ENCODE measurements at regions not wholly inside any gene's neighbourhood (a gene's known extent, or its start where the extent isn't known, plus 50 kb on each side); places are given as distances from the start of the nearest gene placed in this dataset.
A peak's percentile ranks its signal among the peaks of the same experiment; 100 is the strongest.

- Histone ChIP-seq H3K9me3 (no peaks in the 10 kb centered on the region), H3K4me1 (peaks cover 0 to 10% (median 3%) of the 10 kb centered on the region in 4 donors), H3K4me3 (no peak overlapping the region), H3K27me3 (no peaks in the 10 kb centered on the region), H3K27ac (no peak overlapping the region), H3K36me3 (no peaks in the 10 kb centered on the region)
- TF ChIP-seq EP300 (IDR thresholded peaks at IDR 0.05) (no peak), POLR2A (IDR thresholded peaks at IDR 0.05) (no peak)
- TF ChIP-seq, protein P1, sequence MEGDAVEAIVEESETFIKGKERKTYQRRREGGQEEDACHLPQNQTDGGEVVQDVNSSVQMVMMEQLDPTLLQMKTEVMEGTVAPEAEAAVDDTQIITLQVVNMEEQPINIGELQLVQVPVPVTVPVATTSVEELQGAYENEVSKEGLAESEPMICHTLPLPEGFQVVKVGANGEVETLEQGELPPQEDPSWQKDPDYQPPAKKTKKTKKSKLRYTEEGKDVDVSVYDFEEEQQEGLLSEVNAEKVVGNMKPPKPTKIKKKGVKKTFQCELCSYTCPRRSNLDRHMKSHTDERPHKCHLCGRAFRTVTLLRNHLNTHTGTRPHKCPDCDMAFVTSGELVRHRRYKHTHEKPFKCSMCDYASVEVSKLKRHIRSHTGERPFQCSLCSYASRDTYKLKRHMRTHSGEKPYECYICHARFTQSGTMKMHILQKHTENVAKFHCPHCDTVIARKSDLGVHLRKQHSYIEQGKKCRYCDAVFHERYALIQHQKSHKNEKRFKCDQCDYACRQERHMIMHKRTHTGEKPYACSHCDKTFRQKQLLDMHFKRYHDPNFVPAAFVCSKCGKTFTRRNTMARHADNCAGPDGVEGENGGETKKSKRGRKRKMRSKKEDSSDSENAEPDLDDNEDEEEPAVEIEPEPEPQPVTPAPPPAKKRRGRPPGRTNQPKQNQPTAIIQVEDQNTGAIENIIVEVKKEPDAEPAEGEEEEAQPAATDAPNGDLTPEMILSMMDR (IDR thresholded peaks at IDR 0.05), result no peak
- 90 to 96% methylated on average over 4 of the region's 4 CpGs for WGBS, 2 donors
- no peak for DNase-seq (ENCODE audit: low spot score in 2 of 2)
These were observed 53.0 kb upstream of the ACTL6A start for GRCh38 chr3:179509701-179510100.

DNA sequence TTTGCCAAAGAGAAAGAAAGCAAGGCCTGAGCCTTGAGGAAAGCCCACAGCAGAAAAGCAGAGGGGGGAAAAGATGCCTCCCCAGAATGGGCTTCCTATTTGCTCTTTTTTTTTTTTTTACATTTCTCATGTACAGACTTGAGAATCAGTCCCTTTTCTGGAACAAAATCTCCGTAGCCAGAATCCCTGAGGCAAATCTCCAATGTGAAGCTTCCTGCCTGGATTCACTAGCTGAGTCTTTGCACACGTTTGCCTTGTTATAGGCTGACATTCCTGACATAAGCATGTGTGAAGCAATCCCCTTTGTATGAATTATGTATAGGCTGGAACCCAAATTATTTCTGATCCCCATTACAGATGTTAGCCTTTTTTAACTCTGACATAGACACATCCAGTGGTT is 52.2 kb upstream of the ACTL6A start:
- H3K27ac ChIP-seq, result no peak overlapping the region
- no peaks in the 10 kb centered on the region for H3K36me3 ChIP-seq
- H3K27me3 ChIP-seq, result no peaks in the 10 kb centered on the region
- 48 to 51% methylated on average over 2 of the region's 2 CpGs for WGBS, 2 donors
- no peak for DNase-seq (ENCODE audit: low spot score in 2 of 2)
- H3K9me3 ChIP-seq, result no peaks in the 10 kb centered on the region
- TF ChIP-seq POLR2A (IDR thresholded peaks at IDR 0.05), result no peak
- TF ChIP-seq, protein P1 (IDR thresholded peaks at IDR 0.05), result no peak
- TF ChIP-seq EP300 (IDR thresholded peaks at IDR 0.05), result no peak
- peaks cover 0 to 10% (median 3%) of the 10 kb centered on the region in 4 donors for H3K4me1 ChIP-seq
- H3K4me3 ChIP-seq, result no peak overlapping the region

DNA sequence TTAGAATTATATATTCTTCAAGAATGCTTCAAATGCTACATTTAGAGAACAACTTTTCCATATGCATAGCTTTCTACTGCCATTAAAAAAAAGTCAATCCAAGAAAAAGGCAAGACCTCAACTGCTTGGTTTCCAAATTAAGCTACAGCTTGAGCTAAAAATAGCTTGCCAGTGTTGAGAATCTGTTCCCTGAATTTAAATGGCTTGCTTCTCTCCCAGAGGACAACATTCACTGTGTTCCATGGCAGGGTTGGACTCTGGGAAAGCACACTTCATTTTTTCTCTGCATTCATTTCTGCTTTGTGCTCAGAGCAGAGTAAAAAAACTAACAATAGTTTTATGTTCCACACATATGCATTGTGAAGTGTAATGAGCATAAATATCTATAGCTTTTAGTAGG is 50.3 kb upstream of the ACTL6A start:
- Histone ChIP-seq H3K9me3 (peaks cover 0 to 4% (median 0%) of the 10 kb centered on the region in 4 donors), H3K36me3 (no peaks in the 10 kb centered on the region), H3K4me1 (peaks cover 0 to 10% (median 3%) of the 10 kb centered on the region in 4 donors), H3K27me3 (no peaks in the 10 kb centered on the region), H3K4me3 (no peak overlapping the region), H3K27ac (peak overlapping the region in 1 of 4 donors; percentile 36)
- no peak for DNase-seq (ENCODE audit: low spot score in 2 of 2)
- TF ChIP-seq POLR2A (IDR thresholded peaks at IDR 0.05) (no peak), EP300 (IDR thresholded peaks at IDR 0.05) (no peak)
- TF ChIP-seq, protein P1 (IDR thresholded peaks at IDR 0.05), result no peak

Data from tibial nerve (tissue), 4 donors.